PFSK-1 (cell line): ENCODE measurements at regions not wholly inside any gene's neighbourhood (a gene's known extent, or its start where the extent isn't known, plus 50 kb on each side); places are given as distances from the start of the nearest gene placed in this dataset.

Experiments
- FOXP2 ChIP-seq: optimal IDR thresholded peaks from 2 replicates; pipeline ENCODE3; 2011; ENCODE audit warnings: borderline replicate concordance, control low read depth, inconsistent platforms; ENCODE audit not compliant: insufficient read depth; ENCODE audit errors: extremely low read length, extremely low read depth
- POLR2AphosphoS5 ChIP-seq: IDR thresholded peaks from 2 replicates; pipeline ENCODE4 v1.6.1; 2012; ENCODE audit warnings: low read depth, mild to moderate bottlenecking, control low read depth, low read length, moderate library complexity
- REST ChIP-seq, 2 experiments: IDR thresholded peaks; 2 replicates each; pipeline versions ENCODE4 v1.6.1 to v1.8.0; 2011 to 2012; ENCODE audit warnings: low read depth in 2 of 2, low read length in 2 of 2, control low read depth in 1 of 2, inconsistent platforms in 1 of 2, mild to moderate bottlenecking in 1 of 2, moderate library complexity in 1 of 2; ENCODE audit not compliant: insufficient read depth in 1 of 2
- SIN3A ChIP-seq: IDR thresholded peaks from 2 replicates; pipeline ENCODE4 v1.6.1; 2012; ENCODE audit warnings: mild to moderate bottlenecking, low read length, moderate library complexity, borderline replicate concordance; ENCODE audit not compliant: insufficient read depth
- TAF1 ChIP-seq: IDR thresholded peaks from 2 replicates; pipeline ENCODE4 v1.6.1; 2012; ENCODE audit warnings: low read length, control low read depth, borderline replicate concordance; ENCODE audit not compliant: insufficient read depth

- TF ChIP-seq POLR2AphosphoS5 (no peak), REST (IDR thresholded peaks at IDR 0.05; ENCODE audit: insufficient read depth in 1 of 2, low read depth in 2 of 2, low read length in 2 of 2) (no peak)
Observed at GRCh38 chr2:46825231-46825938, 90.2 kb downstream of the MCFD2 start.

GRCh38 chr2:46824611-46825010 lies 91.0 kb downstream of the MCFD2 start:
- TF ChIP-seq SIN3A (no peak), TAF1 (no peak), FOXP2 (no peak), POLR2AphosphoS5 (no peak), REST (IDR thresholded peaks at IDR 0.05; ENCODE audit: insufficient read depth in 1 of 2, low read depth in 2 of 2, low read length in 2 of 2) (no peak)

- TF ChIP-seq REST (IDR thresholded peaks at IDR 0.05; ENCODE audit: insufficient read depth in 1 of 2, low read depth in 2 of 2, low read length in 2 of 2) (no peak), SIN3A (no peak), POLR2AphosphoS5 (no peak), FOXP2 (no peak), TAF1 (no peak)
Observed at GRCh38 chr2:46821600-46821999, 94.0 kb downstream of the MCFD2 start.

- TF ChIP-seq TAF1, result no peak
- no peak for TF ChIP-seq SIN3A
- TF ChIP-seq FOXP2, result no peak
- no peak for TF ChIP-seq REST (IDR thresholded peaks at IDR 0.05; ENCODE audit: insufficient read depth in 1 of 2, low read depth in 2 of 2, low read length in 2 of 2)
- no peak for TF ChIP-seq POLR2AphosphoS5
Observed at GRCh38 chr2:46818819-46819218, 96.8 kb downstream of the MCFD2 start.

GRCh38 chr2:46818141-46818621 lies 97.4 kb downstream of the MCFD2 start:
- no peak for TF ChIP-seq SIN3A
- TF ChIP-seq REST (IDR thresholded peaks at IDR 0.05; ENCODE audit: insufficient read depth in 1 of 2, low read depth in 2 of 2, low read length in 2 of 2), result no peak
- no peak for TF ChIP-seq POLR2AphosphoS5
- TF ChIP-seq FOXP2, result no peak
- TF ChIP-seq TAF1, result no peak
